Adipose tissue (tissue), 3 donors: ENCODE measurements at regions not wholly inside any gene's neighbourhood (a gene's known extent, or its start where the extent isn't known, plus 50 kb on each side); places are given as distances from the start of the nearest gene placed in this dataset.
"Not testable (repeated sequence)": the region's sequence is repeated elsewhere in the genome, so short reads cannot be mapped to it uniquely, and the experiment has no call there.

ENCODE experiments used
- H3K27ac ChIP-seq: one replicate; pipeline ENCODE4 v1.5.1; 2013; ENCODE audit warnings: low read depth, low read length
- WGBS, 3 donors: extraction: QIAGEN DNeasy Blood & Tissue Kit; methylation state at CpG; one replicate each; pipeline ENCODE4 v1.1.7; 2013; 5-methylcytosine and 5-hydroxymethylcytosine counted together
- donor health status: healthy with polysubstance abuse.
- donor health status: Bipolar disorder and iron deficiency.
- donor health status: healthy.

GRCh38 chr2:129010262-129010661 lies 691.6 kb upstream of the HS6ST1 start:
- no peak overlapping the region for H3K27ac ChIP-seq
- 70 to 85% (median 74%) methylated on average over 5 of the region's 5 CpGs for WGBS, 3 donors

GRCh38 chr2:129011466-129012061 lies 692.9 kb upstream of the HS6ST1 start:
- 72 to 77% (median 73%) methylated on average over 9 of the region's 9 CpGs for WGBS, 3 donors

GRCh38 chr2:129014432-129014831 lies 695.8 kb upstream of the HS6ST1 start:
- H3K27ac ChIP-seq = no peak overlapping the region
- WGBS, 3 donors = 48 to 61% (median 54%) methylated on average over 2 of the region's 2 CpGs

More at GRCh38 chr2:129011466-129012061, 692.9 kb upstream of the HS6ST1 start:
- H3K27ac ChIP-seq = no peak overlapping the region

- no peak overlapping the region for H3K27ac ChIP-seq
- WGBS, 3 donors = 79 to 92% (median 80%) methylated on average over 9 of the region's 9 CpGs
Observed at GRCh38 chr2:129015397-129016285, 697.0 kb upstream of the HS6ST1 start.

GRCh38 chr2:129016972-129017371 lies 698.3 kb upstream of the HS6ST1 start:
- 89 to 98% (median 91%) methylated on average over 4 of the region's 4 CpGs for WGBS, 3 donors
- no peak overlapping the region for H3K27ac ChIP-seq

GRCh38 chr2:129024796-129025195 lies 706.1 kb upstream of the HS6ST1 start:
- H3K27ac ChIP-seq = no peak overlapping the region
- 81 to 84% (median 83%) methylated on average over 2 of the region's 2 CpGs for WGBS, 3 donors

GRCh38 chr2:129035992-129036391 lies 717.3 kb upstream of the HS6ST1 start:
- H3K27ac ChIP-seq = no peak overlapping the region
- 57 to 63% (median 62%) methylated on average over 3 of the region's 3 CpGs for WGBS, 3 donors

GRCh38 chr2:129043677-129044076 lies 725.0 kb upstream of the HS6ST1 start:
- 77 to 94% (median 93%) methylated on average over 10 of the region's 10 CpGs for WGBS, 3 donors
- not testable (repeated sequence) for H3K27ac ChIP-seq

GRCh38 chr2:129046475-129046874 lies 727.8 kb upstream of the HS6ST1 start:
- H3K27ac ChIP-seq = not testable (repeated sequence)
- 50 to 66% (median 52%) methylated on average over 1 of the region's 1 CpG for WGBS, 3 donors

GRCh38 chr2:129050101-129050500 lies 731.4 kb upstream of the HS6ST1 start:
- WGBS, 3 donors = 59 to 68% (median 65%) methylated on average over 3 of the region's 3 CpGs
- H3K27ac ChIP-seq = no peak overlapping the region

GRCh38 chr2:129055242-129055641 lies 736.6 kb upstream of the HS6ST1 start:
- WGBS, 3 donors = 88 to 92% (median 90%) methylated on average over 8 of the region's 8 CpGs
- H3K27ac ChIP-seq = no peak overlapping the region

GRCh38 chr2:129055824-129056223 lies 737.2 kb upstream of the HS6ST1 start:
- H3K27ac ChIP-seq = no peak overlapping the region
- 76 to 85% (median 78%) methylated on average over 6 of the region's 6 CpGs for WGBS, 3 donors

GRCh38 chr2:129056309-129056958 lies 737.8 kb upstream of the HS6ST1 start:
- H3K27ac ChIP-seq = no peak overlapping the region
- 60 to 74% (median 72%) methylated on average over 5 of the region's 5 CpGs for WGBS, 3 donors

- WGBS, 3 donors = 85 to 92% (median 86%) methylated on average over 2 of the region's 2 CpGs
Observed at GRCh38 chr2:129056959-129057317, 738.3 kb upstream of the HS6ST1 start.

GRCh38 chr2:129058981-129059380 lies 740.3 kb upstream of the HS6ST1 start:
- WGBS, 3 donors = 68 to 94% (median 81%) methylated on average over 5 of the region's 5 CpGs
- H3K27ac ChIP-seq = no peak overlapping the region

More at GRCh38 chr2:129056959-129057317, 738.3 kb upstream of the HS6ST1 start:
- no peak overlapping the region for H3K27ac ChIP-seq

GRCh38 chr2:129059476-129059875 lies 740.8 kb upstream of the HS6ST1 start:
- no peak overlapping the region for H3K27ac ChIP-seq
- 91 to 94% (median 93%) methylated on average over 7 of the region's 7 CpGs for WGBS, 3 donors

- no peak overlapping the region for H3K27ac ChIP-seq
- 67 to 82% (median 68%) methylated on average over 5 of the region's 5 CpGs for WGBS, 3 donors
Observed at GRCh38 chr2:129061069-129061768, 742.6 kb upstream of the HS6ST1 start.

- 37 to 97% (median 97%) methylated on average over 1 of the region's 1 CpG for WGBS, 3 donors
- H3K27ac ChIP-seq = no peak overlapping the region
Observed at GRCh38 chr2:129061769-129062121, 743.1 kb upstream of the HS6ST1 start.
